Panc1 (cell line): ENCODE measurements at regions not wholly inside any gene's neighbourhood (a gene's known extent, or its start where the extent isn't known, plus 50 kb on each side); places are given as distances from the start of the nearest gene placed in this dataset.

Experiments used
- ATAC-seq: fragments of 200-7000 bp; cut with Tn5 transposase; 2 replicates; pipeline ENCODE4 v1.9.1; 2020; ENCODE audit warnings: mild to moderate bottlenecking, moderate library complexity
- BruUV-seq: library from RNA; stranded (reverse); fragments of 400-500 nt; replicated peaks from 2 replicates; lab custom pipeline; 2021; lab: Mats Ljungman, UMichigan
- CTCF ChIA-PET: fragments of 300-600 bp; sonication (Branson Sonifier 250); formaldehyde crosslinking; loops from one replicate; lab custom pipeline; 2022; ENCODE audit warnings: antibody characterized with exemption; lab: Charles Lee
- POLR2A ChIA-PET: fragments of 300-600 bp; sonication (Branson Sonifier 250); formaldehyde crosslinking; loops from one replicate; lab custom pipeline; 2022; ENCODE audit warnings: antibody characterized with exemption; lab: Charles Lee
- DNase-seq: peaks from one replicate; pipeline ENCODE4 v3.0.0-alpha.2; 2010; ENCODE audit warnings: low read depth, low spot score
- H3K27ac ChIP-seq: 2 replicates; pipeline ENCODE4 v1.5.1; 2011; ENCODE audit warnings: mild to moderate bottlenecking, low read length, inconsistent platforms
- H3K27me3 ChIP-seq: fragments of 200-500 bp; sonication (Bioruptor generic); 2 replicates; pipeline ENCODE4 v1.6.0; 2014; ENCODE audit warnings: low read length, inconsistent platforms; ENCODE audit not compliant: control insufficient read depth, insufficient read depth
- H3K36me3 ChIP-seq: fragments of 200-500 bp; sonication (Bioruptor generic); 2 replicates; pipeline ENCODE4 v1.5.1; 2014; ENCODE audit warnings: inconsistent platforms, mild to moderate bottlenecking, low read length, moderate library complexity; ENCODE audit not compliant: control insufficient read depth, insufficient read depth
- H3K4me1 ChIP-seq: 2 replicates; pipeline ENCODE4 v1.5.1; 2011; ENCODE audit warnings: inconsistent platforms, mild to moderate bottlenecking, low read length, moderate library complexity; ENCODE audit not compliant: control insufficient read depth, insufficient read depth
- H3K4me3 ChIP-seq, 2 experiments: 2 replicates each; pipeline ENCODE4 v1.5.1; 2011 to 2012; ENCODE audit warnings: low read depth in 2 of 2, low read length in 2 of 2, mild to moderate bottlenecking in 2 of 2, inconsistent platforms in 1 of 2, moderate library complexity in 1 of 2
- H3K9me3 ChIP-seq: fragments of 200-500 bp; sonication (Bioruptor generic); 2 replicates; pipeline ENCODE4 v1.5.1; 2014; ENCODE audit warnings: low read depth, mild to moderate bottlenecking, inconsistent platforms, low read length, moderate library complexity; ENCODE audit not compliant: control insufficient read depth, insufficient read depth
- POLR2AphosphoS5 ChIP-seq: IDR thresholded peaks from 2 replicates; pipeline ENCODE4 v1.6.1; 2012; ENCODE audit warnings: mild to moderate bottlenecking, low read depth, low read length, moderate library complexity
- SIN3A ChIP-seq: IDR thresholded peaks from 2 replicates; pipeline ENCODE4 v1.6.1; 2012; ENCODE audit warnings: low read depth, mild to moderate bottlenecking, low read length, moderate library complexity, borderline replicate concordance; ENCODE audit not compliant: insufficient read depth
- TCF7L2 ChIP-seq: IDR thresholded peaks from 2 replicates; pipeline ENCODE4 v1.6.1; 2011; ENCODE audit warnings: mild to moderate bottlenecking, low read depth, low read length, inconsistent platforms
- in situ Hi-C: cut with HindIII; loops from 2 replicates; pipeline ENCODE4 v1.10.0; 2016; ENCODE audit warnings: low sequenced_read_pairs, low pct_unique_long_range_greater_than_20kb
- intact Hi-C: fragments of 100-400 bp; cut with micrococcal nuclease; formaldehyde crosslinking; loops from one replicate; pipeline ENCODE4 v1.10.0; 2022; ENCODE audit not compliant: unreplicated experiment
- TF ChIP-seq, protein P1 (sequence below): fragments of 450-650 bp; IDR thresholded peaks from 2 replicates; pipeline ENCODE4 v1.5.1; 2017; ENCODE audit warnings: mild to moderate bottlenecking
- TF ChIP-seq, protein P2 (sequence below), 2 experiments: IDR thresholded peaks; 2 replicates each; pipeline ENCODE4 v1.6.1; 2011 to 2012; ENCODE audit warnings: low read depth in 2 of 2, control low read depth in 1 of 2, low read length in 1 of 2, mild to moderate bottlenecking in 1 of 2, moderate library complexity in 1 of 2; ENCODE audit not compliant: insufficient read depth in 1 of 2

- in situ Hi-C loops: no loop called here
- CTCF ChIA-PET: interaction anchor here (0.5 kb wide), 1 partner anchor 830 kb away, joined by 3 read pairs; no protein-coding TSS in a partner anchor
- no peak for DNase-seq
Observed at GRCh38 chr3:190208196-190208595, 87.5 kb upstream of the P3H2 start.

GRCh38 chr3:190205739-190206138 is 85.0 kb upstream of the P3H2 start:
- H3K9me3 ChIP-seq: no peaks in the 10 kb centered on the region
- H3K27ac ChIP-seq: no peak overlapping the region
- ChIA-PET POLR2A (no interaction called here), CTCF (no interaction called here)
- in situ Hi-C loops: no loop called here
- BruUV-seq: no TSS peak
- H3K4me1 ChIP-seq: peaks cover 3% of the 10 kb centered on the region; the same call in 1 of the 2 replicates
- intact Hi-C loops: no loop called here
- no peak overlapping the region for H3K4me3 ChIP-seq
- DNase-seq: no peak
- H3K27me3 ChIP-seq: no peaks in the 10 kb centered on the region
- ATAC-seq: no peak
- no peaks in the 10 kb centered on the region for H3K36me3 ChIP-seq
- TF ChIP-seq, protein P1, sequence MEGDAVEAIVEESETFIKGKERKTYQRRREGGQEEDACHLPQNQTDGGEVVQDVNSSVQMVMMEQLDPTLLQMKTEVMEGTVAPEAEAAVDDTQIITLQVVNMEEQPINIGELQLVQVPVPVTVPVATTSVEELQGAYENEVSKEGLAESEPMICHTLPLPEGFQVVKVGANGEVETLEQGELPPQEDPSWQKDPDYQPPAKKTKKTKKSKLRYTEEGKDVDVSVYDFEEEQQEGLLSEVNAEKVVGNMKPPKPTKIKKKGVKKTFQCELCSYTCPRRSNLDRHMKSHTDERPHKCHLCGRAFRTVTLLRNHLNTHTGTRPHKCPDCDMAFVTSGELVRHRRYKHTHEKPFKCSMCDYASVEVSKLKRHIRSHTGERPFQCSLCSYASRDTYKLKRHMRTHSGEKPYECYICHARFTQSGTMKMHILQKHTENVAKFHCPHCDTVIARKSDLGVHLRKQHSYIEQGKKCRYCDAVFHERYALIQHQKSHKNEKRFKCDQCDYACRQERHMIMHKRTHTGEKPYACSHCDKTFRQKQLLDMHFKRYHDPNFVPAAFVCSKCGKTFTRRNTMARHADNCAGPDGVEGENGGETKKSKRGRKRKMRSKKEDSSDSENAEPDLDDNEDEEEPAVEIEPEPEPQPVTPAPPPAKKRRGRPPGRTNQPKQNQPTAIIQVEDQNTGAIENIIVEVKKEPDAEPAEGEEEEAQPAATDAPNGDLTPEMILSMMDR: no peak

More at GRCh38 chr3:190208196-190208595, 87.5 kb upstream of the P3H2 start:
- H3K4me1 ChIP-seq: no peaks in the 10 kb centered on the region
- BruUV-seq: no TSS peak
- H3K27ac ChIP-seq: no peak overlapping the region
- no peak for ATAC-seq
- intact Hi-C loops: no loop called here
- H3K9me3 ChIP-seq: no peaks in the 10 kb centered on the region
- no peak for TF ChIP-seq TCF7L2
- TF ChIP-seq, protein P2, sequence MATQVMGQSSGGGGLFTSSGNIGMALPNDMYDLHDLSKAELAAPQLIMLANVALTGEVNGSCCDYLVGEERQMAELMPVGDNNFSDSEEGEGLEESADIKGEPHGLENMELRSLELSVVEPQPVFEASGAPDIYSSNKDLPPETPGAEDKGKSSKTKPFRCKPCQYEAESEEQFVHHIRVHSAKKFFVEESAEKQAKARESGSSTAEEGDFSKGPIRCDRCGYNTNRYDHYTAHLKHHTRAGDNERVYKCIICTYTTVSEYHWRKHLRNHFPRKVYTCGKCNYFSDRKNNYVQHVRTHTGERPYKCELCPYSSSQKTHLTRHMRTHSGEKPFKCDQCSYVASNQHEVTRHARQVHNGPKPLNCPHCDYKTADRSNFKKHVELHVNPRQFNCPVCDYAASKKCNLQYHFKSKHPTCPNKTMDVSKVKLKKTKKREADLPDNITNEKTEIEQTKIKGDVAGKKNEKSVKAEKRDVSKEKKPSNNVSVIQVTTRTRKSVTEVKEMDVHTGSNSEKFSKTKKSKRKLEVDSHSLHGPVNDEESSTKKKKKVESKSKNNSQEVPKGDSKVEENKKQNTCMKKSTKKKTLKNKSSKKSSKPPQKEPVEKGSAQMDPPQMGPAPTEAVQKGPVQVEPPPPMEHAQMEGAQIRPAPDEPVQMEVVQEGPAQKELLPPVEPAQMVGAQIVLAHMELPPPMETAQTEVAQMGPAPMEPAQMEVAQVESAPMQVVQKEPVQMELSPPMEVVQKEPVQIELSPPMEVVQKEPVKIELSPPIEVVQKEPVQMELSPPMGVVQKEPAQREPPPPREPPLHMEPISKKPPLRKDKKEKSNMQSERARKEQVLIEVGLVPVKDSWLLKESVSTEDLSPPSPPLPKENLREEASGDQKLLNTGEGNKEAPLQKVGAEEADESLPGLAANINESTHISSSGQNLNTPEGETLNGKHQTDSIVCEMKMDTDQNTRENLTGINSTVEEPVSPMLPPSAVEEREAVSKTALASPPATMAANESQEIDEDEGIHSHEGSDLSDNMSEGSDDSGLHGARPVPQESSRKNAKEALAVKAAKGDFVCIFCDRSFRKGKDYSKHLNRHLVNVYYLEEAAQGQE (IDR thresholded peaks at IDR 0.05; ENCODE audit: insufficient read depth in 1 of 2, low read depth in 2 of 2, low read length in 1 of 2): no peak
- no peak for TF ChIP-seq POLR2AphosphoS5
- TF ChIP-seq, protein P1: no peak
- TF ChIP-seq SIN3A: no peak
- POLR2A ChIA-PET: no interaction called here
- no peak overlapping the region for H3K4me3 ChIP-seq
- no peaks in the 10 kb centered on the region for H3K27me3 ChIP-seq
- H3K36me3 ChIP-seq: no peaks in the 10 kb centered on the region
